Kidney epithelial cell (primary cell): ENCODE measurements at regions not wholly inside any gene's neighbourhood (a gene's known extent, or its start where the extent isn't known, plus 50 kb on each side); places are given as distances from the start of the nearest gene placed in this dataset.

Experiments used
- DNase-seq: peaks from one replicate; pipeline ENCODE4 v3.0.0-alpha.2; 2010; ENCODE audit warnings: low read depth
- H3K27me3 ChIP-seq: 2 replicates; pipeline ENCODE4 v1.6.0; 2011; ENCODE audit warnings: low read length; ENCODE audit not compliant: control insufficient read depth, insufficient read depth
- H3K36me3 ChIP-seq: 2 replicates; pipeline ENCODE4 v1.5.1; 2011; ENCODE audit warnings: low read length; ENCODE audit not compliant: control insufficient read depth, insufficient read depth
- H3K4me3 ChIP-seq: 2 replicates; pipeline ENCODE4 v1.5.1; 2011; ENCODE audit warnings: low read depth, mild to moderate bottlenecking, control low read depth, low read length
- CTCF ChIP-seq: IDR thresholded peaks from 2 replicates; pipeline ENCODE4 v1.5.1; 2011; ENCODE audit warnings: mild to moderate bottlenecking, moderate library complexity, low read length, control low read depth, inconsistent platforms; ENCODE audit not compliant: insufficient read depth, poor library complexity, severe bottlenecking

GRCh38 chr7:31456646-31457368, 57.1 kb upstream of the ITPRID1 start:
- Histone ChIP-seq H3K36me3 (no peaks in the 10 kb centered on the region), H3K4me3 (no peak overlapping the region), H3K27me3 (no peaks in the 10 kb centered on the region)
- no peak for DNase-seq
- no peak for TF ChIP-seq CTCF

- no peak overlapping the region for H3K4me3 ChIP-seq
- DNase-seq, result no peak
- no peaks in the 10 kb centered on the region for H3K27me3 ChIP-seq
- TF ChIP-seq CTCF, result no peak
- no peaks in the 10 kb centered on the region for H3K36me3 ChIP-seq
Observed at GRCh38 chr7:31457551-31457950, 56.3 kb upstream of the ITPRID1 start.

- Histone ChIP-seq H3K36me3 (no peaks in the 10 kb centered on the region), H3K4me3 (no peak overlapping the region), H3K27me3 (no peaks in the 10 kb centered on the region)
- no peak for TF ChIP-seq CTCF
- DNase-seq, result no peak
Observed at GRCh38 chr7:31458203-31458602, 55.7 kb upstream of the ITPRID1 start.

GRCh38 chr7:31462636-31463035, 51.3 kb upstream of the ITPRID1 start:
- Histone ChIP-seq H3K36me3 (no peaks in the 10 kb centered on the region), H3K4me3 (no peak overlapping the region), H3K27me3 (no peaks in the 10 kb centered on the region)
- no peak for TF ChIP-seq CTCF
- no peak for DNase-seq
